ENCODE measurements at regions not wholly inside any gene's neighbourhood (a gene's known extent, or its start where the extent isn't known, plus 50 kb on each side); places are given as distances from the start of the nearest gene placed in this dataset.

DNA sequence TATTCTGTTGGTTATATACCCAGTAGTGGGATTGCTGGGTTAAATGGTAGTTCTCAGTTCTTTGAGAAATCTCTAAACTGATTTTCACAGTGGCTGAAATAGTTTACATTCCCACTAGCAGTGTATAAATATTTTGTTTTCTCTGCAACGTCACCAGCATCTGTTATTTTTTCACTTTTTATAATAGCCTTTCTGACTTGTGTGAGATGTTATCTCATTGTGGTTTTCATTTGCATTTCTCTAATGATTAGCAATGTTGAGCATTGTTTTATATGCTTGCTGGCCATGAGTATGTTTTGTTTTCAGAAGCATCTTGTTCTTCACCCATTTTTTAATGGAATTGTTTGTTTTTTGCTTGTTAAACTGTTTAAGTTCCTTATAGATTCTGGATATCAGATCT lies 612.7 kb upstream of the SGO1 start:
- Histone ChIP-seq H3K27me3 (ENCODE audit: control insufficient read depth, insufficient read depth, low read length) (no peaks in the 10 kb centered on the region), H3K4me3 (ENCODE audit: insufficient read depth, low read depth, low read length) (no peak overlapping the region), H3K36me3 (replicated peaks; ENCODE audit: control insufficient read depth, insufficient read depth, low read length) (no peaks in the 10 kb centered on the region)
- no peak for DNase-seq

DNA sequence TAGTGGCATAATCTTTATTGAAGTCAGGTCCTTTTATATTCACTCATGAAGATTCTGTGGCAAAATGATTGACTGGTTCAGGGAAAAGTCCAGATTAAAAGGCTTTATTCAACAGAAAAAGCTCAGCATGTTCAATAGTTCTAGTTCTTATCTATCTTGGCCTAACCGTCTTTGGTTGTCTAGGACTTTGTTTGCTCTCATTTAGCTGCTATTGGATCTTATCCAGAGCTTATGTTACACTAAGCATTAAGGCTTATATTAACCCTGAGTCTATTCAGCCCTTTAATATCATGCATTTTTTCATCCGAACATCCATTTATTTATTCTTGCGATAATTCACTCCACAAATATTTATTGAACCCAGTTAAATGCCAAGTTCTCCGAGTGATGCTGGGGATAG lies 601.0 kb upstream of the SGO1 start:
- no peak for DNase-seq
- H3K36me3 ChIP-seq (replicated peaks; ENCODE audit: control insufficient read depth, insufficient read depth, low read length), result no peaks in the 10 kb centered on the region
- H3K27me3 ChIP-seq (ENCODE audit: control insufficient read depth, insufficient read depth, low read length), result no peaks in the 10 kb centered on the region
- no peak overlapping the region for H3K4me3 ChIP-seq (ENCODE audit: insufficient read depth, low read depth, low read length)

DNA sequence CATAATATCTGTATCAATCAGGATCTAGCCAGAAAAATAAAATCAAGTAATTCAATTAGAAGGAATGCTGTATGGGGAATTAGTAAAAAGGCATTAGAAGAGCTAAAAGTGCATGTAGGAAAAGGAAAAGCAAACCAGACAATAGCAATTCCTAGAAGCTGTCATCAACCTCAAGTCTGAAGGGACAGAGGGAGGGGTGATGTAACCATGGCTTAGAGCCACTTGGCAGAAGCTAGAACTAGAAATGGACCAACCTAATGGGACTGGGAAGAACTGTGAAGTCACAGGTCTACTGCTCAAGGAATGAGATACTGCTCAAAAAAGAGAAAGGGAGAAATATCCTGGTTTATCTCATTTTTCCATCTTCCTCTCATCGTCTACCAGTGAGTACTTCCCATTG lies 590.7 kb upstream of the SGO1 start:
- no peaks in the 10 kb centered on the region for H3K36me3 ChIP-seq (replicated peaks; ENCODE audit: control insufficient read depth, insufficient read depth, low read length)
- no peaks in the 10 kb centered on the region for H3K27me3 ChIP-seq (ENCODE audit: control insufficient read depth, insufficient read depth, low read length)
- H3K4me3 ChIP-seq (ENCODE audit: insufficient read depth, low read depth, low read length), result no peak overlapping the region
- DNase-seq, result no peak

DNA sequence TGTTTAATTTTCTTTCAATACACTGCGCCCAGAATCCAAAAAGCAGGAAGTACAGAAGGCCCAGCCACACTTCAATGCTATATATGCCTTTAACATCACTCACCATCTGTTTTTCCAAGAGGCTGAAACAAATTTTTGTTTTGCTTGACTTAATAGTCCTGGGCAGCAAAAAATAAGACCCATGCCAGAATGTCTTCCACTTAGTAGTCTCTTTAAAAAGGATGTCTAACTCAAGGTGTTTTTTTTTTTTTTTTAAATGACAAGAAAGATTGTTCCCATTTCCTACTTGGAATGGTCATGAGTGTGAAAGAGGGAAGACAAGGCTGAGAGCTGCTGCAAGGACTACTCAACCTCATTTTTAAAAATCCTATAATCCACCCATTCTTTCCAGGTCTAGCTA lies 590.3 kb upstream of the SGO1 start:
- Histone ChIP-seq H3K36me3 (replicated peaks; ENCODE audit: control insufficient read depth, insufficient read depth, low read length) (no peaks in the 10 kb centered on the region), H3K4me3 (ENCODE audit: insufficient read depth, low read depth, low read length) (no peak overlapping the region), H3K27me3 (ENCODE audit: control insufficient read depth, insufficient read depth, low read length) (no peaks in the 10 kb centered on the region)
- no peak for DNase-seq

DNA sequence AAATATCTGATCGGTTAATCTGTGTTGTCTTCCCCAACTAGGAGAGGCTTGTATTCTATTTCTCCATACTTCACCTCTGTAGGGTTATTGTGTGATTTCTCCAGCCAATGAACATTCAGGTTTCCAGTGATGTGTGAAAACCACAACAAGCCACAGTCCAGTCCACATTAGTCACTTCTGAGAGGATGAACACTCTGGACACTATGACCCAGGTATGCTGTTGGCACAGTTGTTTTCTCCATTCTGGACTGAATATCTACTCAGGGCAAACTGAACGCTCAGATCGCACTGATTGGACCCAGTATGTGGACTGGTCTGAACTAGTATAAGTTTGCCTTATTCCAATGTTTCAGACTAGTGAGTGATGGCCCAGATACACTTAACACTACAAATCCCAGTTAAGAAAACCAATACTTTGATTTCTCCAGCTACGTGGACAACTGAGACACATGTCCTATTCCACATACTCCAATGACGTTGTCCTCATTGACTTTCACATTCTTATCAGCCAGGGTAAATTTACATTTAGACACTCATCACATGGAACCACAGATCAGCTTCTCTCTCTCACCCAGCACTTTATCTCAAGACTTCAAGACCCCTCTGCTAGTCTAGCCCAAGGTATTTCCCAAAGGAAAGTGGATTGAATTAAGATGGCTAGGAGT lies 587.4 kb upstream of the SGO1 start:
- no peak for DNase-seq
- no peaks in the 10 kb centered on the region for H3K27me3 ChIP-seq (ENCODE audit: control insufficient read depth, insufficient read depth, low read length)
- H3K4me3 ChIP-seq (ENCODE audit: insufficient read depth, low read depth, low read length), result no peak overlapping the region
- H3K36me3 ChIP-seq (replicated peaks; ENCODE audit: control insufficient read depth, insufficient read depth, low read length), result no peaks in the 10 kb centered on the region

DNA sequence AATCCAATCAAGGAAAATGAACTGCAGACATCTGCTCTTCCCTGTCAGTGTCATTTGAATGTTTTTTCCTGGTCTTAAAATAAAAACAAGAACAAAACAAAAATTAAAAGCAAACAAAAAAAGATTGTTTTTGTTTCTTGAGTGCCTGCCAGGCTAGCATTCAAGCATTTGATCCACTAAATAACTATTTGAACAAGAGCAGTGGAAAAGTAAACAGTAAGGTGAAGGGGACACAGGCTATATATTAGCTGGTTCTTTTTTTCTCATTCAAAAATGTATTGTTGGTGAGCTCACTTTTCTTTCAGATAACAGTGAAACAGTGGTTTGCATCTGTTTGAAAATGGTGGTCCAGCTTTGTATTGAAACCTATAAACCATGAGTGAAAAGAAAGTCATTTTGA lies 586.9 kb upstream of the SGO1 start:
- no peaks in the 10 kb centered on the region for H3K27me3 ChIP-seq (ENCODE audit: control insufficient read depth, insufficient read depth, low read length)
- no peak for DNase-seq
- no peaks in the 10 kb centered on the region for H3K36me3 ChIP-seq (replicated peaks; ENCODE audit: control insufficient read depth, insufficient read depth, low read length)
- H3K4me3 ChIP-seq (ENCODE audit: insufficient read depth, low read depth, low read length), result no peak overlapping the region

DNA sequence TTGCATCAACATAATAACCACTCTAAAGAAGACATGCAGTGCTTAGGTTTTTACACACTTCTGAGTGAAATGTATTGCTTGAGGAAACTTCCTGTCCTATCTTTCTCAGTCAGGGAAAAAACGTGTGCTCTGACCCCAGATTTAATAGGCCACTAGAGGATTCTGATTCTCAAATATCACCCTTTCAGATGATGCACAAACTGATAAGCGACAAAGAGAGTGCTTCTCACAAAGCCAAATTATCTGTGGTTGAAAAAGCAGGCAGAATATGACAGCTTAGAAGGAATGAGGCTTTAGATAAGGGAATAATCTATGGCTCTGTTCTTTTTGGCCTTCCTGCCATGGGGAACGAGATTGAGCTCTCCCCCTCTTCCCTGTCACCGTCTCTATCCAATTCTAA lies 583.4 kb upstream of the SGO1 start:
- no peaks in the 10 kb centered on the region for H3K27me3 ChIP-seq (ENCODE audit: control insufficient read depth, insufficient read depth, low read length)
- H3K4me3 ChIP-seq (ENCODE audit: insufficient read depth, low read depth, low read length), result no peak overlapping the region
- no peak for DNase-seq
- H3K36me3 ChIP-seq (replicated peaks; ENCODE audit: control insufficient read depth, insufficient read depth, low read length), result no peaks in the 10 kb centered on the region

DNA sequence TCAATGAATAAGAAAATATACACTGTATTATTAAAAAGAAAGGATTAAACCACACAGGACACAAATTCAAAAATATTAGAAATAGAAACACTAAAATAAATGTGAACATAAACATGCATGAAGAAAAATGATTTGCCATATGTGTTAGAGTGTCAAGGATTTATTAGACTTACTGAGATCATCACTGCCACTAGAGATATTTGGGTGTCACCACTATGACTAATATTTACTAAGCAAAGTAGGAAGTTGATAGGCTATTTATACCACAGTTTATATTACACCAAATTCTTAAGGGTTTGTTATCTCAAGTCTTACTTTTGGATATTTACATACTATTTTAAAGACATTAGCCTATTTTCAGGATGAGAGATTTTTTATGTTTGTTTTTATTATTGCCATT lies 575.0 kb upstream of the SGO1 start:
- DNase-seq, result no peak
- no peaks in the 10 kb centered on the region for H3K27me3 ChIP-seq (ENCODE audit: control insufficient read depth, insufficient read depth, low read length)
- no peaks in the 10 kb centered on the region for H3K36me3 ChIP-seq (replicated peaks; ENCODE audit: control insufficient read depth, insufficient read depth, low read length)
- H3K4me3 ChIP-seq (ENCODE audit: insufficient read depth, low read depth, low read length), result no peak overlapping the region

DNA sequence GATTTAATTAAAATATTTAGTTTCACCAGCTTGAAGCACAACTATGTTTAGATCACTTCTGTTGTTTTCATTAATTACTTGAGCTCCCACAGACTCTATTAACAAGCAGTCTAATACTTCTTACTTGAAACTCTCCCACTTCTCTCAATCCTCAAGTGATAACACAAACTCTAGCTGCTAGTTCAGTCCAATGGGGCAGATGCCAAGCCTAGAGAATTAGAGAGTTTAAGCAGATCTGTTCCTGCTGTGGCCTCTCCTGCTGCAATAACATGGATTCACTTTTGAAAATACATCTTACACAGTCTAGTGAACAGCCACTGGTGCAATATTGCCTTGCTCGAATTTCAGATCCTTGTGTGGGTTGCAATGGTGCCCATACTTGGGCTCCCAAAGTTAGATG lies 566.4 kb upstream of the SGO1 start:
- Histone ChIP-seq H3K27me3 (ENCODE audit: control insufficient read depth, insufficient read depth, low read length) (no peaks in the 10 kb centered on the region), H3K4me3 (ENCODE audit: insufficient read depth, low read depth, low read length) (no peak overlapping the region), H3K36me3 (replicated peaks; ENCODE audit: control insufficient read depth, insufficient read depth, low read length) (no peaks in the 10 kb centered on the region)
- DNase-seq, result no peak

DNA sequence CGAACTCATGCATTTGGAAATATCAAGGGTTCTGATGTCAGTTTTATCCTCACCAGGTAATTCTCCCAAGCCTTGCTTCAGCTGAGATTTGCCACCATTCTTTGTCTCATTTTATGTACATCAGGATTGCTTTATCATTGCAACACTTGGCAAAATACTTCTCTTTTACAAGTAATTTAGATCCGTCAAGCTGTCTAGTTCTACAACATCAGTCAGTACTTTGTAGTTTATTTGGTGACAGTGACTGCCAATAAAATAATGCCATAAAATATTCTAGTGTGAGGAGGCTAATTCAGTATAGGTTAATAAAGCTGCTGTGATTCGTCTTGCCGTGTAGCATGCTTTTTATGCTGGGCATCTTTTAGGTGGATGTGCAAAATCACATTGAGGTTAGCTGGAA lies 565.3 kb upstream of the SGO1 start:
- DNase-seq, result no peak
- Histone ChIP-seq H3K4me3 (ENCODE audit: insufficient read depth, low read depth, low read length) (no peak overlapping the region), H3K27me3 (ENCODE audit: control insufficient read depth, insufficient read depth, low read length) (no peaks in the 10 kb centered on the region), H3K36me3 (replicated peaks; ENCODE audit: control insufficient read depth, insufficient read depth, low read length) (no peaks in the 10 kb centered on the region)

DNA sequence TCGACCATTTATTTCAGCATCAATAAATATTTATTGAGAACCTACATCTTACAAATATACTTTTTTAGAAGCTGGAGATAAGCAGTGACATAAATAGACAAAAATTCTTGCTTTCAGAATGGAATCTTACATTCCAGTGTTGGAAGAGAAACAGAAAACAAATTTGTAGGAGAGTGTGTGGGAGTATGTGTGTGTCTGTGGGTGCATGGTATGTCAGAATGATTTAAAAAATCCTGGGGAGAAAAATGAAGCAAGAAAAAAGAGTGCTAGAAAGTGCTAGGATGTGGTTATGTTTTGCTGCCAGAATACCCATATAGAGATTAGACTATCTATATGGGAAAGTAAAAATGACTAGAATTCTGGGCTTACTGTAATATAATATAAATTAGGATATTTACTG lies 561.7 kb upstream of the SGO1 start:
- no peaks in the 10 kb centered on the region for H3K36me3 ChIP-seq (replicated peaks; ENCODE audit: control insufficient read depth, insufficient read depth, low read length)
- no peak for DNase-seq
- H3K4me3 ChIP-seq (ENCODE audit: insufficient read depth, low read depth, low read length), result no peak overlapping the region
- no peaks in the 10 kb centered on the region for H3K27me3 ChIP-seq (ENCODE audit: control insufficient read depth, insufficient read depth, low read length)

DNA sequence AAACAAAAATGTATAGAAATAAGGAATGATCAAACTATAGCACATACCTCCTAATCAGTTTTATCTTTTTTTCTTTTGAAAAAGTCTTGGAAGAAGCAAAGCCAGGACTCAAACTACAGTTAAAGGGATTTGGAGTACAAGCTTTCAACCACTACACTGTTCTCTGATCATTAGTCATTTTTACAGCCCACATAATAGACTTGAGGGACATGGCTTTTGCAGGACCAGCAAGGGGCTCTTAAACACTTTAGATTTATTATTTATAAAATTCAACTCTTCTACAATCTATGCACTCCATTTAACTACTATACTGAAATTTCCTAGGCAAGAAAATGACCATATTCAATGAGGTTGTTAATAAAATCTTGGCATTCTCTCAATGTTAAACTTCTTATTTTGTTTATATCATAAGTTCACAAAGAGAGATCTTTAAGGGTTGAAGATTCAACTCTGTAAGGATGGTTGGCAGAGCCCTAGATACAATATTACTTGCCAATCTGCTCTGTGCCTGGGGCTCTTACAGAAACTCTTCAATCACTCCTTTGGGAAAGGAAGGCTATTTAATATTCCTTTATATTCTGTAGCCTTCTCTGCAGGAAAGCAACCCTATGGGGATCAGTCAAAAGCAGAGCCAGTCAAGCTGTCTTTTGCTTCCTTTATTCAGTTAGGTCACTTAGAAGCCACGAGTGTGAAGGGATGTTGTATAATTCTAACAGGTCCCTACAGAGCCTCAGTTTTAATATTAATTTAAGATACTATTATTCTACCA lies 557.7 kb upstream of the SGO1 start:
- Histone ChIP-seq H3K27me3 (ENCODE audit: control insufficient read depth, insufficient read depth, low read length) (no peaks in the 10 kb centered on the region), H3K4me3 (ENCODE audit: insufficient read depth, low read depth, low read length) (no peak overlapping the region), H3K36me3 (replicated peaks; ENCODE audit: control insufficient read depth, insufficient read depth, low read length) (no peaks in the 10 kb centered on the region)
- DNase-seq, result peak; percentile 9

DNA sequence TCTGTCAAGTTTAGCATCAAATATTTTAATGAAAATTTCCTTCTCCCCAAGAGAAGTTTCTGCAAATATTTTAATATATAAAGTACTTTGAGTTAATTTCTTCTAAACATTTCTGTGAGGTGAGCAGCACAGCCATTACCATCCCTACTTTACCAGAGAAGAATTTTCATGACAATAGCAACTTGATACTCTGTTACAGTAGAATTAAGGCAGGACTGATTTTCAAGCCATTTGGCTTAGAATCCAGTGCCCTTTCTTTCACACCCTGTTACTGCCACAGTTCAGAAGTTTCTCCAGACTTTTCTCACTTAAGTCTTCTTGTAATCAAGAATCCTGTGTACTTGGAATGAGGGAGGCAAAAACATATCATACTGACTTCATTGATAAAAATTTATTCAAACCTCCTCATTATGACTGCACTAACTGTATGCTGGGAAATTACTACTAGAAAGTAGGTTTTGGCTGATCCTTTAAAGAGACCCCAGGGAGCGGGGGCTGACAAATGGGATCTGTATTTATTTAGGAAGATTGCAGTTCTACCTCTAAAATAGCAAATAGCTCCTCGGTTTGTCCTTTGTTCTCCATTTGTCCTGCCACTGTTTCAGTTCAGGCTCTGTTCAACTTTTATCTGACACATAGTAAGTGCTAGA lies 557.0 kb upstream of the SGO1 start:
- no peaks in the 10 kb centered on the region for H3K27me3 ChIP-seq (ENCODE audit: control insufficient read depth, insufficient read depth, low read length)

DNA sequence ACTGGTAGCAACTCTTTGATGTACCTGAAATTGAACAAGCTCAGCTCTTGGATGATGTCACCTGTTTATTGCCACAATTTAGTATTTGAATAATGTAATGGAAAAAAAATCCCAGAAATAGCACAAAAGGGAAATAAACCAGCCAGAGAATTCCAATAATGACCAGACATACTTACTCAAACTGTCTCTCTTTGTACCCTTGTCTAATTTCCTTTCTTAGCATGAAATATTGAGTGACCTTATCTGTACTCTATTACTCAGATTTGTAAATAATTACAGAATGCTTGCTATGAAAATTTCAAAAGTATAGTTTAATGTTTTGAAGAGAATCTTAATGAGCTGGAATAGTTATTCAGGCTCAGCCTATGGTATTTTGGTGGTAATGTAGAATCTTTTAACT lies 555.4 kb upstream of the SGO1 start:
- no peaks in the 10 kb centered on the region for H3K27me3 ChIP-seq (ENCODE audit: control insufficient read depth, insufficient read depth, low read length)
- DNase-seq, result no peak
- H3K36me3 ChIP-seq (replicated peaks; ENCODE audit: control insufficient read depth, insufficient read depth, low read length), result no peaks in the 10 kb centered on the region
- H3K4me3 ChIP-seq (ENCODE audit: insufficient read depth, low read depth, low read length), result no peak overlapping the region

More for the DNA sequence above, 557.0 kb upstream of the SGO1 start:
- Histone ChIP-seq H3K4me3 (ENCODE audit: insufficient read depth, low read depth, low read length) (no peak overlapping the region), H3K36me3 (replicated peaks; ENCODE audit: control insufficient read depth, insufficient read depth, low read length) (no peaks in the 10 kb centered on the region)
- peak; percentile 7 for DNase-seq

DNA sequence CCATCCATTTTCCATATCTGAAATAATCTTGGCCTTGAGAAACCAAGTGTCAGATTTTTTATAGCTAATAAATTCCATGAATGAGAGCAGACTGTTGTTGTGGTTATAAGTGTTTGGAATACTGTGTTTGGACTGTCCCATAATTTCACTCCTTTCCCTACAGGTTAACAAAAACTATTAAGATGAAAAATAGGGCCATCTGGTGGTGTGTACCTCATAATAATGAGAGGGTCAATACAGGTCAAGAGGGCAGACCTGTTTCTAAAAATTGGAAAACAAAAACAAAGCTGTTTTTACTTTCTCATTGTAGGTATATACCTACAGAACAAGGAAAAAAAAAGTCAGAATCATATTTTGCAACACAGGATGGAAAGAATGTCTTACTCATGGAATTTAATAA lies 553.8 kb upstream of the SGO1 start:
- Histone ChIP-seq H3K27me3 (ENCODE audit: control insufficient read depth, insufficient read depth, low read length) (no peaks in the 10 kb centered on the region), H3K36me3 (replicated peaks; ENCODE audit: control insufficient read depth, insufficient read depth, low read length) (no peaks in the 10 kb centered on the region), H3K4me3 (ENCODE audit: insufficient read depth, low read depth, low read length) (no peak overlapping the region)
- DNase-seq, result no peak

All from H7 (cell line).